GM12878 (cell line): ENCODE measurements at regions not wholly inside any gene's neighbourhood (a gene's known extent, or its start where the extent isn't known, plus 50 kb on each side); places are given as distances from the start of the nearest gene placed in this dataset.

Experiments used
- ATAC-seq: fragments of 200-7000 bp; cut with Tn5 transposase; 3 replicates; pipeline ENCODE4 v1.9.1; 2020; ENCODE audit warnings: mild to moderate bottlenecking, moderate library complexity
- BruUV-seq: library from RNA; stranded (reverse); fragments of 400-500 nt; replicated peaks from 2 replicates; lab custom pipeline; 2021; lab: Mats Ljungman, UMichigan
- CTCF ChIA-PET: fragments of 300-600 bp; sonication (Branson Sonifier 250); formaldehyde crosslinking; extraction: SDS; loops from one replicate; lab custom pipeline; 2021; ENCODE audit warnings: inconsistent platforms; lab: Yijun Ruan, JAX
- POLR2A ChIA-PET: fragments of 350-600 bp; formaldehyde crosslinking; extraction: SDS; loops from one replicate; lab custom pipeline; 2021; ENCODE audit warnings: inconsistent platforms; lab: Charles Lee
- RAD21 ChIA-PET: fragments of 300-600 bp; sonication (Branson Sonifier 250); formaldehyde crosslinking; loops from one replicate; lab custom pipeline; 2023; ENCODE audit warnings: antibody characterized with exemption; ENCODE audit not compliant: unreplicated experiment; lab: Charles Lee
- SMC1A ChIA-PET: fragments of 300-600 bp; sonication (Branson Sonifier 250); formaldehyde crosslinking; loops from one replicate; lab custom pipeline; 2023; ENCODE audit not compliant: unreplicated experiment, uncharacterized antibody; lab: Charles Lee
- DNase-seq: peaks from one replicate; pipeline ENCODE4 v3.0.0-alpha.2; 2011; ENCODE audit warnings: low read depth, low spot score
- FAIRE-seq: peaks from 3 replicates; lab custom pipeline; 2011; peaks lifted over from hg19 to GRCh38; lab: Jason Lieb, UNC
- H2AFZ ChIP-seq: 2 replicates; pipeline ENCODE4 v1.6.0; 2011; ENCODE audit warnings: low read depth, low read length, control low read depth; ENCODE audit not compliant: control insufficient read depth
- H3K27ac ChIP-seq: 2 replicates; pipeline ENCODE4 v1.5.1; 2011; ENCODE audit warnings: control low read depth; ENCODE audit not compliant: control insufficient read depth, insufficient read depth
- H3K27me3 ChIP-seq, 2 experiments: replicated peaks in 1 of 2; 2 replicates each; pipeline versions ENCODE4 v1.6.0 to v1.6.1; 2011; ENCODE audit warnings: low read length in 1 of 2; ENCODE audit not compliant: control insufficient read depth in 2 of 2, insufficient read depth in 2 of 2
- H3K36me3 ChIP-seq, 2 experiments: 2 replicates each; pipeline ENCODE4 v1.5.1; 2011; ENCODE audit warnings: low read length in 1 of 2; ENCODE audit not compliant: control insufficient read depth in 2 of 2, insufficient read depth in 2 of 2
- H3K4me1 ChIP-seq: 2 replicates; pipeline ENCODE4 v1.6.1; 2011; ENCODE audit warnings: mild to moderate bottlenecking, low read length, moderate library complexity, mixed read lengths; ENCODE audit not compliant: control insufficient read depth, insufficient read depth
- H3K4me2 ChIP-seq: 2 replicates; pipeline ENCODE4 v1.6.0; 2011; ENCODE audit warnings: control low read depth; ENCODE audit not compliant: control insufficient read depth, insufficient read depth
- H3K4me3 ChIP-seq: fragments of 200-600 bp; sonication (generic); 2 replicates; pipeline ENCODE4 v1.5.1; 2016
- H3K79me2 ChIP-seq: 2 replicates; pipeline ENCODE4 v1.6.0; 2011; ENCODE audit warnings: low read length; ENCODE audit not compliant: control insufficient read depth, insufficient read depth
- H3K9ac ChIP-seq: 2 replicates; pipeline ENCODE4 v1.8.0; 2011; ENCODE audit warnings: low read length, control low read depth, mixed read lengths; ENCODE audit not compliant: control insufficient read depth, insufficient read depth
- H3K9me3 ChIP-seq: replicated peaks from 3 replicates; pipeline ENCODE4 v1.5.1; 2011; ENCODE audit warnings: mild to moderate bottlenecking, low read length; ENCODE audit not compliant: control insufficient read depth, insufficient read depth
- H4K20me1 ChIP-seq: 2 replicates; pipeline ENCODE4 v1.6.0; 2011; ENCODE audit not compliant: control insufficient read depth, insufficient read depth
- CBFB ChIP-seq: IDR thresholded peaks from 2 replicates; pipeline ENCODE4 v1.6.1; 2016; ENCODE audit warnings: antibody characterized with exemption, low read depth
- IKZF2 ChIP-seq, 2 experiments: fragments of 450-650 bp; IDR thresholded peaks; 2 replicates each; pipeline ENCODE4 v1.6.1; 2017; ENCODE audit warnings: mild to moderate bottlenecking in 2 of 2, moderate library complexity in 2 of 2
- KAT2A ChIP-seq: conservative IDR thresholded peaks from 2 replicates; pipeline ENCODE4 v1.6.1; 2011; ENCODE audit warnings: low read depth, low read length; ENCODE audit not compliant: control insufficient read depth
- MTA2 ChIP-seq: fragments of 450-650 bp; IDR thresholded peaks from 2 replicates; pipeline ENCODE4 v1.6.1; 2016; ENCODE audit warnings: low read depth, mild to moderate bottlenecking, moderate library complexity
- MTA3 ChIP-seq: IDR thresholded peaks from 2 replicates; pipeline ENCODE4 v1.6.1; 2012; ENCODE audit warnings: low read length, inconsistent platforms, borderline replicate concordance
- MYB ChIP-seq: fragments of 150-350 bp; IDR thresholded peaks from 2 replicates; pipeline ENCODE4 v1.6.1; 2014; ENCODE audit warnings: mild to moderate bottlenecking, low read depth, low read length, borderline replicate concordance
- RUNX3 ChIP-seq: IDR thresholded peaks from 2 replicates; pipeline ENCODE4 v1.6.1; 2012; ENCODE audit warnings: low read length, inconsistent platforms
- SMAD5 ChIP-seq: IDR thresholded peaks from 2 replicates; pipeline ENCODE4 v1.6.1; 2016; ENCODE audit warnings: antibody characterized with exemption, low read depth
- ZBED1 ChIP-seq: IDR thresholded peaks from 2 replicates; pipeline ENCODE4 v1.6.1; 2016; ENCODE audit warnings: borderline replicate concordance
- WGBS: methylation state at CpG from one replicate; pipeline ENCODE4 v1.1.6; 2016; ENCODE audit warnings: low lambda C conversion rate; ENCODE audit not compliant: insufficient replicate concordance, insufficient coverage; ENCODE audit errors: missing lambda C conversion rate; 5-methylcytosine and 5-hydroxymethylcytosine counted together
- in situ Hi-C: fragments of 300-500 bp; cut with MboI; formaldehyde crosslinking; loops from 9 replicates; pipeline ENCODE4 v1.14.3; 2018; ENCODE audit warnings: mixed read lengths
- intact Hi-C: fragments of 100-400 bp; cut with micrococcal nuclease; formaldehyde crosslinking; loops from one replicate; pipeline ENCODE4 v1.14.2; 2022; ENCODE audit not compliant: unreplicated experiment
- TF ChIP-seq, protein P1 (sequence below): IDR thresholded peaks from 2 replicates; pipeline ENCODE4 v1.6.1; 2011; ENCODE audit warnings: borderline replicate concordance, low read depth, mild to moderate bottlenecking, moderate library complexity, mixed read lengths, low read length; ENCODE audit not compliant: insufficient read depth; ENCODE audit errors: extremely low read length
- TF ChIP-seq, protein P2 (sequence below): fragments of 450-650 bp; formaldehyde crosslinking; IDR thresholded peaks from 2 replicates; pipeline ENCODE4 v1.4.0; 2020; ENCODE audit warnings: mild to moderate bottlenecking, moderate library complexity
- TF ChIP-seq, protein P3 (sequence below): IDR thresholded peaks from 2 replicates; pipeline ENCODE4 v1.6.1; 2012; ENCODE audit warnings: low read length, inconsistent platforms
- TF ChIP-seq, protein P4 (sequence below): IDR thresholded peaks from 2 replicates; pipeline ENCODE4 v1.6.1; 2012; ENCODE audit warnings: mild to moderate bottlenecking, low read depth, low read length

DNA sequence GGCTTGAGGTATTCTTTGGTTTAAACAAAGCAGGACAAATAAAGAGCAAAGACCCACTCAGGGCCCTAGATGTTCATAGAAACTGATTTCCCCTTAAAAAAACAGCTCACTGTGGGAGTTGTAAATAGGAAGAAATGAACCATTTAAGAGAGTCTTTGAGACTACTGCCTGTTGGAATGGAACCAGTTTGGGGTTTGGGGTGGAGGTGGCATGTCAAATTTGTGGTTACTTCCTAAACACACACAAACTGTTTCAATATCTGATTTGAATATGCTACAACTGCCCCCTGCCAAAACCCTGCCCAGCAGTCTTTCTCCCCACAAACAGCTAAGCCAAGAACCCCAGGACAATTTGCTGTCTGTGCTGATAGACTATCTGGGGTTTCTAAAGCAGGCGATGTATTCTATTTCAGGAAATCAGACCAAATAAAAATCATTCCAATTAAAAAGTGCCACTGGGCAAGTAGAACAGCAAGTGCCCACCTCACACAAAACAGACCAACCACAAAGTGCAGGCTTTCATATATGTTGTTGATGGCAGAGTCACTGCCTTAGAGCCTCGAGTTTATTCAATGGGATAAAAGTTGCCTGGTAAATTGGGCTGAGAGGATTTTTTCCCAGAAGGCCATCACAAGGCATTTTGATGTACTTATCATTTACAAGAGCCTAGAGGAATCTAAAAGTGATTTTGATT, 293.9 kb upstream of the PROK2 start:
- ChIA-PET RAD21 (interaction anchor here (0.7 to 7.3 kb wide), 21 partner anchors 10 to 742 kb away, joined by 3 to 87 read pairs (median 5); no protein-coding TSS in a partner anchor), POLR2A (interaction anchor here (0.6 to 6.5 kb wide), 10 partner anchors 16 to 364 kb away, joined by 3 to 55 read pairs (median 5); no protein-coding TSS in a partner anchor), SMC1A (interaction anchor here (0.8 to 7.5 kb wide), 22 partner anchors 10 to 772 kb away, joined by 3 to 97 read pairs (median 4); no protein-coding TSS in a partner anchor), CTCF (interaction anchor here (1.0 to 3.7 kb wide), 13 partner anchors 13 to 743 kb away, joined by 3 to 26 read pairs (median 6); no protein-coding TSS in a partner anchor)
- H3K27ac ChIP-seq, result peak overlapping the region; percentile 71
- H4K20me1 ChIP-seq, result no peaks in the 10 kb centered on the region
- BruUV-seq, result no TSS peak
- no peaks in the 10 kb centered on the region for H3K79me2 ChIP-seq
- WGBS, result 18% methylated on average over 2 of the region's 2 CpGs
- in situ Hi-C loops, result no loop called here
- H3K9me3 ChIP-seq, result peaks cover 5% of the 10 kb centered on the region; the same call in 2 of the 3 replicates
- 0 out of 2 replicates have a peak overlapping the region, but pooled peaks have one; percentile 1 for H3K9ac ChIP-seq
- ATAC-seq (peak; percentile 39), DNase-seq (peak; percentile 71), FAIRE-seq (no peak)
- H3K4me3 ChIP-seq, result peak overlapping the region; percentile 31; the same call in 1 of the 2 replicates
- intact Hi-C loops, result loop anchor here (1.0 to 5.0 kb wide), 5 partner anchors 94 to 202 kb away; no protein-coding TSS in a partner anchor
- H3K4me1 ChIP-seq, result peaks cover 65% of the 10 kb centered on the region
- no peaks in the 10 kb centered on the region for H3K36me3 ChIP-seq
- no peaks in the 10 kb centered on the region for H3K27me3 ChIP-seq
- H3K4me2 ChIP-seq, result peak overlapping the region; percentile 17
- H2AFZ ChIP-seq, result no peak overlapping the region
- TF ChIP-seq ZBED1, result peak; percentile 73; the same call in 1 of the 2 replicates
- TF ChIP-seq, protein P1, sequence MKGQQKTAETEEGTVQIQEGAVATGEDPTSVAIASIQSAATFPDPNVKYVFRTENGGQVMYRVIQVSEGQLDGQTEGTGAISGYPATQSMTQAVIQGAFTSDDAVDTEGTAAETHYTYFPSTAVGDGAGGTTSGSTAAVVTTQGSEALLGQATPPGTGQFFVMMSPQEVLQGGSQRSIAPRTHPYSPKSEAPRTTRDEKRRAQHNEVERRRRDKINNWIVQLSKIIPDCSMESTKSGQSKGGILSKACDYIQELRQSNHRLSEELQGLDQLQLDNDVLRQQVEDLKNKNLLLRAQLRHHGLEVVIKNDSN, result no peak
- TF ChIP-seq, protein P2, sequence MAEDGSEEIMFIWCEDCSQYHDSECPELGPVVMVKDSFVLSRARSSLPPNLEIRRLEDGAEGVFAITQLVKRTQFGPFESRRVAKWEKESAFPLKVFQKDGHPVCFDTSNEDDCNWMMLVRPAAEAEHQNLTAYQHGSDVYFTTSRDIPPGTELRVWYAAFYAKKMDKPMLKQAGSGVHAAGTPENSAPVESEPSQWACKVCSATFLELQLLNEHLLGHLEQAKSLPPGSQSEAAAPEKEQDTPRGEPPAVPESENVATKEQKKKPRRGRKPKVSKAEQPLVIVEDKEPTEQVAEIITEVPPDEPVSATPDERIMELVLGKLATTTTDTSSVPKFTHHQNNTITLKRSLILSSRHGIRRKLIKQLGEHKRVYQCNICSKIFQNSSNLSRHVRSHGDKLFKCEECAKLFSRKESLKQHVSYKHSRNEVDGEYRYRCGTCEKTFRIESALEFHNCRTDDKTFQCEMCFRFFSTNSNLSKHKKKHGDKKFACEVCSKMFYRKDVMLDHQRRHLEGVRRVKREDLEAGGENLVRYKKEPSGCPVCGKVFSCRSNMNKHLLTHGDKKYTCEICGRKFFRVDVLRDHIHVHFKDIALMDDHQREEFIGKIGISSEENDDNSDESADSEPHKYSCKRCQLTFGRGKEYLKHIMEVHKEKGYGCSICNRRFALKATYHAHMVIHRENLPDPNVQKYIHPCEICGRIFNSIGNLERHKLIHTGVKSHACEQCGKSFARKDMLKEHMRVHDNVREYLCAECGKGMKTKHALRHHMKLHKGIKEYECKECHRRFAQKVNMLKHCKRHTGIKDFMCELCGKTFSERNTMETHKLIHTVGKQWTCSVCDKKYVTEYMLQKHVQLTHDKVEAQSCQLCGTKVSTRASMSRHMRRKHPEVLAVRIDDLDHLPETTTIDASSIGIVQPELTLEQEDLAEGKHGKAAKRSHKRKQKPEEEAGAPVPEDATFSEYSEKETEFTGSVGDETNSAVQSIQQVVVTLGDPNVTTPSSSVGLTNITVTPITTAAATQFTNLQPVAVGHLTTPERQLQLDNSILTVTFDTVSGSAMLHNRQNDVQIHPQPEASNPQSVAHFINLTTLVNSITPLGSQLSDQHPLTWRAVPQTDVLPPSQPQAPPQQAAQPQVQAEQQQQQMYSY (CRISPR knock-in tag), result no peak
- TF ChIP-seq, protein P3, sequence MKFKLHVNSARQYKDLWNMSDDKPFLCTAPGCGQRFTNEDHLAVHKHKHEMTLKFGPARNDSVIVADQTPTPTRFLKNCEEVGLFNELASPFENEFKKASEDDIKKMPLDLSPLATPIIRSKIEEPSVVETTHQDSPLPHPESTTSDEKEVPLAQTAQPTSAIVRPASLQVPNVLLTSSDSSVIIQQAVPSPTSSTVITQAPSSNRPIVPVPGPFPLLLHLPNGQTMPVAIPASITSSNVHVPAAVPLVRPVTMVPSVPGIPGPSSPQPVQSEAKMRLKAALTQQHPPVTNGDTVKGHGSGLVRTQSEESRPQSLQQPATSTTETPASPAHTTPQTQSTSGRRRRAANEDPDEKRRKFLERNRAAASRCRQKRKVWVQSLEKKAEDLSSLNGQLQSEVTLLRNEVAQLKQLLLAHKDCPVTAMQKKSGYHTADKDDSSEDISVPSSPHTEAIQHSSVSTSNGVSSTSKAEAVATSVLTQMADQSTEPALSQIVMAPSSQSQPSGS, result no peak
- TF ChIP-seq IKZF2 (IDR thresholded peaks at IDR 0.05), result peak in 1 of 2 experiments; percentile 6; a peak in 1 of 4 replicates
- TF ChIP-seq CBFB, result 0 out of 2 replicates have a peak, but pooled peaks have one; percentile 30
- TF ChIP-seq MYB, result no peak
- peak; percentile 24 for TF ChIP-seq MTA3
- TF ChIP-seq SMAD5, result peak; percentile 61; the same call in 1 of the 2 replicates
- no peak for TF ChIP-seq KAT2A
- peak; percentile 33; the same call in 1 of the 2 replicates for TF ChIP-seq MTA2
- TF ChIP-seq, protein P4, sequence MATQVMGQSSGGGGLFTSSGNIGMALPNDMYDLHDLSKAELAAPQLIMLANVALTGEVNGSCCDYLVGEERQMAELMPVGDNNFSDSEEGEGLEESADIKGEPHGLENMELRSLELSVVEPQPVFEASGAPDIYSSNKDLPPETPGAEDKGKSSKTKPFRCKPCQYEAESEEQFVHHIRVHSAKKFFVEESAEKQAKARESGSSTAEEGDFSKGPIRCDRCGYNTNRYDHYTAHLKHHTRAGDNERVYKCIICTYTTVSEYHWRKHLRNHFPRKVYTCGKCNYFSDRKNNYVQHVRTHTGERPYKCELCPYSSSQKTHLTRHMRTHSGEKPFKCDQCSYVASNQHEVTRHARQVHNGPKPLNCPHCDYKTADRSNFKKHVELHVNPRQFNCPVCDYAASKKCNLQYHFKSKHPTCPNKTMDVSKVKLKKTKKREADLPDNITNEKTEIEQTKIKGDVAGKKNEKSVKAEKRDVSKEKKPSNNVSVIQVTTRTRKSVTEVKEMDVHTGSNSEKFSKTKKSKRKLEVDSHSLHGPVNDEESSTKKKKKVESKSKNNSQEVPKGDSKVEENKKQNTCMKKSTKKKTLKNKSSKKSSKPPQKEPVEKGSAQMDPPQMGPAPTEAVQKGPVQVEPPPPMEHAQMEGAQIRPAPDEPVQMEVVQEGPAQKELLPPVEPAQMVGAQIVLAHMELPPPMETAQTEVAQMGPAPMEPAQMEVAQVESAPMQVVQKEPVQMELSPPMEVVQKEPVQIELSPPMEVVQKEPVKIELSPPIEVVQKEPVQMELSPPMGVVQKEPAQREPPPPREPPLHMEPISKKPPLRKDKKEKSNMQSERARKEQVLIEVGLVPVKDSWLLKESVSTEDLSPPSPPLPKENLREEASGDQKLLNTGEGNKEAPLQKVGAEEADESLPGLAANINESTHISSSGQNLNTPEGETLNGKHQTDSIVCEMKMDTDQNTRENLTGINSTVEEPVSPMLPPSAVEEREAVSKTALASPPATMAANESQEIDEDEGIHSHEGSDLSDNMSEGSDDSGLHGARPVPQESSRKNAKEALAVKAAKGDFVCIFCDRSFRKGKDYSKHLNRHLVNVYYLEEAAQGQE, result no peak
- TF ChIP-seq RUNX3, result peak; percentile 86
